Activated gamma-delta T cell treated with Interleukin-2 at 50 U/mL for 16 hours (primary cell): ENCODE measurements at regions not wholly inside any gene's neighbourhood (a gene's known extent, or its start where the extent isn't known, plus 50 kb on each side); places are given as distances from the start of the nearest gene placed in this dataset.

Source experiments
- DNase-seq: peaks from one replicate; pipeline ENCODE4 v3.0.0-alpha.2; 2020

DNA sequence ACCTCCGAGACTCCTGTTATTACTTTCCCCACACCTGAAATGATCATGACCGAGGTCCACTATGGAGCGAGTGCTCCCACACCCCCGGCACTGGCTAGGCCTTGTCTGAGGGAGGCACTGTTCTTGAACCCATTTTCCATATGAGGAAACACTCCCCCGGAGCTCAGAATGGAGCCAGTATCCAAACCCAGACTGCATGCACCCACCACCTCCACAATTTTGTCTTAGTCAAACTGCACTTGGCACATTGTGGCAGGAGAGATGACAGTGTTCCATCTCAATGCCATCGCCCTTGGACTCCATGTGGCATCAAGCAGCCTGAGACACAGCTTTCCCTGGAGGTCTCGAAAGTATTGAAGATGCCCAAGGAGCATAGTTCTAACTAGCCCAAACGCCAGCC lies 154.1 kb downstream of the NUP210 start:
- no peak for DNase-seq

DNA sequence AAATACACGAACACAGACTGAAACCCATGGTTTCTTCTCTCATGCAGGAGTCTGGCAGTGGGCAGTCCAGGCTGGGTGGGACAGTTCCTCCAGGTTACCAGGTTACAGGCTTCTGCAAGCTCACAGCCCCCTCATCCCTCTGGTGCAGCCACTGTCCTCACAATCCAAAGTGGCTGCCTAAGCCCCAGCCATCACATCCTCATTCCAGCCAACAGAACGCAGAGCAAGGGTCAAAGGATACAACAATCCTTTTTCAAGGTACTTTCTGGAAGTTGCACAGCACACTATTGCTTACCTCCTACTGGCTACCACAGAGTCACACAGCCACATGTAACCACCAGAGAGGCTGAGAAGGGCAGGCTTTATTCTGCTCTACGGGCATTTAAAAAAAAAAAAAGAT lies 154.6 kb downstream of the NUP210 start:
- DNase-seq: no peak

DNA sequence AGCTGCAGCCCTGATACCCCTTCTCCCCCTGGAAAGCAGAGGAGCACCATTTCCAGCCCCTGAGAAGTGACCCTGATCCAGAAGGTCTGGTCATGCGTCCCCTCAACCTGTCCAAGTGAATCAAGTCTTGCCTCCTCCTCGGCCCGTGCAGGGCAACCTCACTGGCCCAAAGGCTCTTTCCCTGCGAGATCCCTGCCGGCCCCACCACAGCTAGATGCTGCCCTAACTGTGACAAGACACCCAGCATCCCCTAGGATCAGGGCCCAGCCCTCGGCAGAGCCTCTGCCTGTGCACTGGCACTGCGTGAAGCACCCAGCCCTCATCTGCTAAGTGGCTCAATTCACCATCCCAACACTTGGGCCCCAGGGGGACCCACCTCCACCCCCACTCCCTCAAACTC lies 155.1 kb downstream of the NUP210 start:
- no peak for DNase-seq

DNA sequence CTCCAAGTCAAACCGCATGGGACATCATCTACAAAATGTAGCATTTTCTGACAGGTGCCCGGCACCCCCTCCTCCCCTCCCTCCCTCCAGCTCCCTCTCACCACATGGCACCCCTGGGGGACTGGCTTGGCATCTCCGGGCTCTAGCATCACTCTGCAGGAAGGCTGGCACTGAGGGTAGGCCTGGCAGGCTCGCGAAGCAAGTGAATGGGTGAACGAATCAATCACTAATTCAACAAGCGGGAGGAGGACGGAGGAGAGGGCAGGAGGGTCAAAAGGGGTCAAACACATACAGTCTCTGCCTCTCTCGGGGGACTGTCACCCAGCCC lies 155.7 kb downstream of the NUP210 start:
- DNase-seq: no peak

DNA sequence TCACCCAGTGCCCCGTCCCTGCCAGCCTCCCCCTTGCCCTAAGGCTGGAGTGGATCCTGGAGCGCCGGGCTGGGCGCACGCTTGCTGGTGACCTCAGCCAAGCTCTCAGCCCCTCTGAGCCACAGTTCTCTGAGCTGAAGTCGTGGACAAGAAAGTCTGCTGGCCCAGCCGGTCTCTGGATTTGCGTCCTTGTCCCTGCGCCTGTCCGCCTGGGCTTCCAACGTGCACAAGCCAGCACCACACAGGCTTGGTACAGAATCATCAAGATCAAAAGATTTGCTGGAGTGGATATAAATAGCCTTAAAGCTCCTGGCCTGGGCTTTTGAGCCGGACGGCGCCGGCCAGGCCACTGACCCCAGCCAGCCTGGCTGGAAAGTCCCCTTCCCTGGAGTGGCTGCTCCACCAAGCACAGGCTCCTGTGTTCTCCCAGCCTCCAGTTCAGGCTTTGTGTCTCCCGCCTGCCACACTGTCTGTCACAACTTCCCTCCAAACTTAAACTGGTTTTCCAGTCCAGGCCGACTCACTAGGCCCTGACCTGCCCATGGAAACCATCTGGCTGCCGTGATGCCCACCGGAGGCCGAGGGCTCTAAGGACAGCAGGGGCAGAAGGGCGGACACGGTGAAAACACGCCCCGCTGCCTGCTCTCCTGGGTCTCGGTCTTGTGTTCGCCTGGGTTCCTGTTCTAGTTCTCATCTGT lies 156.2 kb downstream of the NUP210 start:
- DNase-seq: no peak

DNA sequence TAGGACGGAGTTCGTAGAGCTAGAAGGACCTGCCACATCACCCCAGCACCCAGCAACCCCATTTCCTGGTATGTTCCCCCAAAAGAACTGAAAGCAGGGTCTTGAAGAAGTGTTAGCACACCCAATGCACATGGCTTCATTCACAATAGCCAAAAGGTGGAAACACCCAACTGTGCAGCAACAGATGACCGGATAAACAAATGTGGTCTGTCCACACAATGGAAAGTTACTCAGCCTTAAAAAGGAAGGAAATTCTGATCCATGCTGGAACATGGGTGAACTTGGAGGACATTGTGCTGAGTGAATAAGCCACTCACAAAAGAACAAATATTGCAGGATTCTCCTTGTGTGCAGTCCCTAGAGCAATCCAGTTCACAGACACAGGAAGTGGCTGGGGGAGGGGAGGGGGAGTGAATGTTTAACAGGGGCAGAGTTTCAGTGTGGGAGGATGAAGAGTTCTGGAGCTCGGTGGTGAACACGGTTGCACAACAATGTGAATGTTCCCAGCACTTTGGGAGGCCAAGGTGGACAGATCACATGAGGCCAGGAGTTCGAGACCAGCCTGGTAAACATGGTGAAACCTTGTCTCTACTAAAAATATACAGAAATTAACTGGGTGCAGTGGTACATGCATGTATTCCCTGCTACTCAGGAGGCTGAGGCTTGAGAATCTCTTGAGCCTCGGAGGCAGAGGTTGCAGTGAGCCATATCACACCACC lies 157.5 kb downstream of the NUP210 start:
- no peak for DNase-seq

DNA sequence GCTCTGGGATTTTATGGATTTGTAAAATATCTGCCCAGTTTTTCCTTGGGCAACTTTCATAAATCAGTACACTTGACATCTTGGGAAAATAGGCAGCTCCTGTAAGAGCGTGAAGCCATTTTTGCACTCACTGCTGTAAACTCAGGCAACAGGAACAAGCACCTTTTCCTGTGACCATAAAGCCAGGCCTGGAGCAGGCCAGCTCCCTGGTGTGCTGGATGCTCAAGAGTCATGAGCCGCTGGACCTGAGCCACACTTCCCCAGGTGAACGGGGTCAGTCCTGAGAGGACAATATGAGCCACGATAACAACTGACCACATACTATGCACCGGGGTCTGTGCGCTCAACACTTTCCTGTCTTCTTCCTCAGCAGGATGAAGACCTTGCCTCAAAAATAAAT lies 158.2 kb downstream of the NUP210 start:
- no peak for DNase-seq

DNA sequence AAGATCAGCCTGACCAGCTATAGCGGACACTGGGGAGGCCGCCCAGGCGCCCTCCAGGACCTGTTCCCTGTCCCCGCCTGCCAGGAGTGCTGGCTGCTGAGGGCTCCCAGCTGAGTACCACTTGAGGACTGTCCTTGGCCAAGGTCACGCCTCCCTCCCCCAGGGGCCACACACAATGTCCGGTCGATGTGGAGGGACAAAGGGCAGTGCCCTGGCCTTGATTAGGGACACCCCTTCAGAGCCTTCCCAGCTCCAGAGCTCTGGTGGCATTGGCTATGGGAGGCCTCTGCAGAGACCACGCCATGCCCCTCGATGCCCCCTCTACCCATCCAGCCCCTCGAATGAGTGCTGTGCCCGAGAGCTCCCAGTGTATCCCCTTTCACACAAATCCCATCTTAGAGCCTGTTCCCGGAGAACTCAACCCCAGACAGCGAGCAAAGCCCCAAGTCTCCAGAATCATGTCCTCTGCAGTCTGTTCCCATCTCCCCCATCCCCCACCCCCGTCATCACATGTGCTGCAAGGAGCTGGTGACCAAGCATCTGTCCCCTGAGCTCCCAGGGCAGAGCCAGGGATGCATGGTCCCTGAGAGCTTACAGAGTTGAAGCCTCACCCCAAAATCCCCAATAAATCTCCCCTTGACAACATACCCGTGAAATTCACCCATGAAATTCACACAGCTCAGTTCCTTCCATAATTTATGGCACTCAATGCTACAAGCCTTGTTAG lies 158.9 kb downstream of the NUP210 start:
- no peak for DNase-seq

DNA sequence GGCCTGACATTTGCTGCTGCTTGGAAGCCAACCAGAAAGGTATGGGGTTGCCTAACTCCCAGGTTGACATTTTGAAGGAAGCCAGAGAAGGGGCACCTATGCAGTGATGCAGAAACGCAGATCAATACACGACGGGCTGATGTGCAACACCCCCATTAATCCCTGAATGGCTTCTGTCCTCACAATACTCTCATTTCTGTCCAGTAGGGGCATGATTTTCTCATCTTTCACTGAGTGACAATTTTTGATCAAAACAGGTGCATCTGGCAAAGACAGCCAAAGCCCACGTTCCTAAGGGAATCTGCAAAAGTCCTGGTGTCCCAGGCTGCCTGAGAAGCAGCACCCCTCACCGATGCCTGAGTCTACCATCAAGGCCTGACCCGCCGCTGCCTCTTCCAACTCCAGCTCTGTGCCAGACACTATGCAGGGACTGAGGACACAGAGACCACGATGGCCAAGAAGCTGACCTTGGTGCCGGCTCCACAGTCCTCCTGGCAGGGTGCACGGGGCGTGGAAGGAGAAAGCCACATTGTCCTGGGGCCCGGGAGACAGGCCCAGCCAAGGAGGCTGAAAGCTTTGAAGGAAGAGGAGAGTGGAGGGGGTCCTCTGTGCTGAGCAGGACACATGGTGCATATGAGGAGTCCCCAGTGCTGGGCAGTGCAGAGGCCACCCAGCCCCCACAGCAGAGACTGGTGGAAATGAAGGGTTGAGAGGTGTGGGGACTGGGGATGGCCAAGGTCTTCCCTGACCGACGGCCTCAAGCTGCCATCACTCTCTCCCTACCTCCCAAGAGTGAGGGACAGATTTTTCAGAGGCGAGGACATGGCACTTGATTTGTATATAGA lies 159.6 kb downstream of the NUP210 start:
- no peak for DNase-seq

DNA sequence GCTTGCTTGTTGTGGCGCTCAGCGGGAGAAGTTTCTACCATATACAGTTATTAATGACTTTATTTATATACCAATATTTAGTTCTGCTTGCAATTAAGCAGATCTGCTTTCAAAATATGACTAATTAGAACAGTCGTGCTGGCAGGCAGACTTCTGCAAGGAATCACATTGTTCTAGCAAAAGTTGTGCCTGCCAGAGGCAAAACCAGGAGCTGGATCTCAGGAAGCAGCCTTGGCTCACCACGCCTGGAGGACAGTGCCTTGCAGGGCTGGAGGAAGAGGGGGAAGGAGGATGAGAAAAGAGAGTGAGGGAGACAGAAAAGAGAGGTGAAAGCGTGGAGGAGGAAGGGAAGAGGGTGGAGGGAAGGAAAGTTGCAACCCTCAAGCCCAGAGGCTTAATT lies 160.3 kb downstream of the NUP210 start:
- DNase-seq: no peak

DNA sequence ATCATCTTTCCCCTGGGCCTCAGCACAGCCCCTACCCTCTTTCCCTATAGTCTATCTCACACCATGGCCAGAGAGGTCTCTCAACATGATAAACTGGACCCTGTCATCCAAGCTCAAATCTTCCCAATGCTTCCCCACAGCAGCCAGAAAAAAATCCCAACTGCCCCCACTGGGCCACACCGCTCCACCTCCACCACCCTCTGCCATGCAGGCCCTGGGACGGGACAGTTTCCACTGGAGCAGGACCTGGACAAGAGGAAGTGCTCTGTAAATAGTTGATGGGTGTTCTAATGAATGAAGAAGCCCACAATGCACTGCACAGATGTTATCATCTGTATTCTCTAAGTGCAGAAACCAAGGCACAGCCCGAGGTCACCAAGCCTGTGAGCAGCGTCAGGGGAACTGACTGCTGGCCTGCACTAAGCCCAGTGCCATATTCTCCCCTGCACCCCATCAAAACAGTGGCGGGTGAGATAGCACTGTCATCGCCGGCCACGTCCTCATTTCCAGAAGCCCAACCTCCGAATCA lies 161.1 kb downstream of the NUP210 start:
- no peak for DNase-seq

DNA sequence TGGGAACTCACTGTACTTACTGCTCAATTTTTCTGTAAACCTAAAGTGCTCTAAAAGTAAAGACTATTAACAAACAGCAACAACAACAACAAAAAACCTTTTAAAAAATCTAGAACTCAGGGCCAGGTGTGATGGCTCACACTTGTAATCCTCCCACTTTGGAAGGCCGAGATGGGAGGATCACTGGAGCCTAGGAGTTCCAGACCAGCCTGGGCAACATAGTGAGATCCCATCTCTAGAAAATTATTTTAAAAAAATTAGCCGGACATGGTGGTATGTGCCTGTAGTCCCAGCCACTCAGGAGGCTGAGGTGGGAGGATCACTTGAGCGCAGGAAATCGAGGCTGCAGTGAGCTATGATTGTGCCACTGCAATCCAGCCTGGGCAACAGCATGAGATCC lies 161.8 kb downstream of the NUP210 start:
- no peak for DNase-seq

DNA sequence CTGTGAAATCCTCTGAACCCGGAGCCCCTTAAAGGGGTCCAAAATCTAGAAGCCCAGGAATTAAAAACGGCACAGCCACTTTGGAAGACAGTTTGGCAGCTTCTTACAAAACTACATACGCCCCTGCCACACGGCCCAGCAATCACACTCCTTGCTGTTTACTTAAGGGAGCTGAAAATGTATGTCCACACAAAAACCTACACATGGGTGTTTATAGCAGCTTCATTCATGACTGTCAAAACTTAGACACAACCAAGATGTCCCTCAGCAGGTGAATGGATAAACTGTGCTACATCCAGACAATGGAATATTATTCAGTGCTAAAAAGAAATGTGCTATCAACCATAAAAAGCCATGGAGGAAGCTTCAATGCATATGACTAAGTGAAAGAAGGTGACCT lies 162.5 kb downstream of the NUP210 start:
- DNase-seq: no peak

DNA sequence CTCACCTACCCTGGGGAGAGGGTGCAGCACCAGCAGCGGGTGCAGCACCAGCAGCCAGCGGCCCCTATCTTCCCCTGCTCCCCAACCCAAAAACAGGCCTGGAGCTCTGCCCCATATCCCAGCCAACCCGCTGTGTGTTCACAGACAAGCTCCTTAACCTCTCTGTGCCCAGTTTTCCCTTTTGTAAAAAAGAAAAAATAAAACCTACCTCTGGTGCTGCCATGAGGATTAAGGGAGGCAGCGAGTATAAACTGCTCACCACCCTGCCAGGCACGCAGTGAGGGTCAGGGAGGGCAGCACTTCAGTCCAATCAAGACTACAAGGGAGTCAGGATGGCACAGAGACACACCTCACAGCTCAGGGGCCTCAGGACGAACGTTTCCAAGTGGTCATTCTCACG lies 163.3 kb downstream of the NUP210 start:
- DNase-seq: no peak

DNA sequence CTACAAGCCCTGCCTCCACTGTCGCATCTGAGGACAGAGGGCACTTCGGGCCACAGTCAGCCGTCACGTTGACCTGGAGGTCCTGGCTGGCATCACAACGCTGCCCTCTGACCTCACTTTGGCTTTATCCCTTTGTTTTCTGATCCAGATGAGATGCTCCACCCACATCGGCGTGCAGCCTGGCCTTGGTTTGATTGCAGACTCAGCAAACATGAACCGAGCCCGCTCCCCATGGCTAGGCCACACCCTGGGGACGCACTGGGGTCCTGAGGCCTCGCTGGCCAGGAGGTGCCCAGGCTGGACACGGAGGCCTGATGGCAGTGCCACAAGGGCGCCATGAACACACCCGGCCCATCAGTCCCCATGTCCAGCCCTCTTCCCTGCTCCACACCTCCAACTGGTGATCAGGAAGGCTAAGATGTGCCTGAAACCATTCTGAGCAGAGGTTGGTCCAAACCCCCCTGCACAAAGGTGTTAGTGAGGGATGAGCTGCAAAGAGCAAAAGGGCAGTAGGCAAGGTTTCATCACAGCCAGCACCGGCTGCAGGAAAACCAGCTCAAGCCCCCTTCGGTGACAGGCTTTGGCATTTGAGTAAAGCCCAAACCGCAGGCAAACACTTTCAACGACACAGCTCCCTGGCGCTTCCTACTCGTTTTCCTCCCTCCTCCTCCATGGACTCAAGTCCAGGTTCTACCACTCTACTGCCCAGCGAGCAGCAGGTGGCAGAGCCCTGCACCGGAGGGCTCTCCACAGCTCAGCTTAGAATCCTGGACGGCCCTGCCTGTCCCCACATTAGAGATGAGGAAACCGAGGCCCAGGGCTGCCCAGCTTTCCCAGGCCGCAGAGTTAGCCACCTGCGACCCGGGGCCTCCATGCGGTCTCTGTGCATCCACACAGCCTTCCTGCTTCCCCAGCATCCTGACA lies 165.8 kb downstream of the NUP210 start:
- DNase-seq: no peak

DNA sequence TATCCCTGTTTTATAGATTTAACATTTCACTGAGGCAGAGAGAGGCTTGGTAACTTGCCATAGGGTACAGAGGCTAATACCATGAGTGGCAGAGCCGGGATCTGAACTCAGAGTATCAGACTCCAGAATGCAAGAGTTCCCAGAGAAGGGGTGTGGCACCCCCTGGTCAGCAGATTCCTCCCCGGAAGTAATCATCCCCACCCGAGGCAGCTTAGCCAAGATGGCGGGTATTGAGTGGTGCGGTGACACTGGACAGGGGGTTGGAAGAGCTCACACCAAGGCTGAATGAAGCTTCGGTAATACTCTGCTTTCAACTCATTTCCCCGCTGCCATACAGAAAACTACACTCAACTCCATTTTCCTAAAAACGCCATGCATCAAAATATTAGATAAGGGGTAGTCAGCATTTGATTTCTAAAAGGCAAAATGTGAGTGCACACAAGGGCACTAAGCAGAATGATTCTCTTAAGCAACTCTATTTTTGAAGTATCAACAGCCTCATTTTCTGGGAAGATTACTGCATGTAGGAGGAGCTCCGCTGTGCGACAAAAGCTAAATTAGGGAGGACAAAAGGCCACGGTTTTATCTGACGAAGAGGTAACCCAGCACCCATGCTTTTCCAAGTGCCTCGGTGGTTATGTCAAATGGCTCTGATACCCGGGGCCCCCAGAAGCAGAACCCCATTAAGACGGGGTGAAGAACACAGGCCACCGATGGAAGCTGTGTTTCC lies 166.7 kb downstream of the NUP210 start:
- no peak for DNase-seq

DNA sequence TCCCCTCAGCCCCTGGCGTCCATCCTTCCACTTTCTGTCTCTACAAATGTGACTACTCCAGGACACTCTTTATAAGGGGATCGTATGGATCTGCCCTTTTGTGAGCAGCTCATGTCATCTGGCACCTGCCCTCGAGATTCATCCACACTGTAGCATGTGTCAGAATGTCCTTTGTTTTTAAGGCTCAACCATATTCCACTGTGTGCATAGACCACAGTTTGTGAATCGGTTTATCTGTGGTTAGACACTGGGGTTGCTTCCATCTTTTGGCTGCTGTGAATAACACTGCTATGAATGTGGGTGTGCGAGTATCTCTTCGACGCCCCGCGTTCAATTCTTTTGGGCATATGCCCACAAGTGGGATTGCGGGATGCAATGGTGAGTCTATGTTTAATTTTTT lies 167.9 kb downstream of the NUP210 start:
- DNase-seq: no peak

DNA sequence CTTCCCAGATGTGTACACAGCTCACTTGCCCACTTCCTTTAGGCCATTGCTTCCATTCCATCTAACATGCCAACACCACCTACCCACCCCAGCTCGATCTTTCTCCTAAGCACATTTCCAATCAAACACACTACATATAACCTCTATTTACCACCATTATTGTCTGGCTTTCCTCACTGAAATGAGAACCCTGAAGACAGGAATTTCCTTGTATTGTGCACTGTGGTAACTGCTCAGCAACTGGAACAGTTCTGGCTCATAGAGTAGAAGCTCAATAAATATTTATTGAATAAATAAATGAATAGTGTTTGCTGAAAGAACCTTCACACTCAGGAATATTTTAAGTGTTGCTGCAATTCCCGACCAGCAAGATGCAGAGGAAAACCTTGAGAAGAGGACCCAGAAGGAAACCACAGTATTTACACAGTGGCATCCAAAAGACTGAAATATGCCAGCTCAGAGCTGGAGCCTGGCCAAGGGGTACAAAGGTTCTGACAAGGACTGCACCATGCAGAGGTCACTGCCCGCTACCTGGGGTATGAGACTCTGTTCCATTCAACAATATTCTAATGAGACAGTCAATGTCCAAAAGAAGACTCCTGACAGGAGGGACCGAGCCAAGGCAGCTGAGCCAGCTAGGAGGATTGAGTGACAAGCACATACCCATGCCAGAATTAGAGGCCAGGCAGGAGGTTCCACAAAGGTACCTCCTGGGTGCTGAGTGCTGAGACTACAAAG lies 168.8 kb downstream of the NUP210 start:
- no peak for DNase-seq

DNA sequence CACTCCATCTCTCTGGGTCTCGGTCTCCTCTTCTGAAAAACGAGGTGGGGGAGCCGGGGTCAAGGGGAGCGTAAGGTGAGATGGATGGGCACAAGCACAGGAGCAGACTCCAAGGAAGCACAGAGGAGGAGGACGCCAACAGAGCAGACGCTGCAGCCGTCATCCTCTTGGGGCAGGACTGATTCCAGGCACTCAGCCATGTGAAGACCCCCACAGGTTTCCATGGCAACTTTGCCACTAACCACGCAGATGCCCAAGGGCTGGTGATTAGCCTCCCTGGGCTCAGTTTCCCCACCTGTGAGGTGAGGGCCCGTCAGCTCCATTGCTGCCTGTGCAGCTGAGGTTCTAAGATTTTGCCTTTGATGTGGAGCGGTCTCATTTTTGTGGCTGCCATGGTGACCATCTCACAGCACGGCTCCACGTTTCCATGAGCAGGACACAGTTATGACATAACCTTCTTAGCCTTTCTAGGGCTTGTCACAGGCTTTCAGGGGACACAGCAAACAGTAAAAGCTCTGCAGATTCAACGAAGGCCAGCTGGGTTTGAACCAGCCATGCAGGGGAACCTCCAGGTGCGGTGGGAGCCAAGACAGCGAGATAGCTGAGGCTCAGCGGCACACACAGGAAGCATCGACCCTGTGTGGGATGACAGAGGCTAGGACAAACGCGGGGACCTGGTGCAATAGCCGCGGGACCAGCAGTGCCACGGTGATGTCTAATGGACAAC lies 170.3 kb downstream of the NUP210 start:
- no peak for DNase-seq

DNA sequence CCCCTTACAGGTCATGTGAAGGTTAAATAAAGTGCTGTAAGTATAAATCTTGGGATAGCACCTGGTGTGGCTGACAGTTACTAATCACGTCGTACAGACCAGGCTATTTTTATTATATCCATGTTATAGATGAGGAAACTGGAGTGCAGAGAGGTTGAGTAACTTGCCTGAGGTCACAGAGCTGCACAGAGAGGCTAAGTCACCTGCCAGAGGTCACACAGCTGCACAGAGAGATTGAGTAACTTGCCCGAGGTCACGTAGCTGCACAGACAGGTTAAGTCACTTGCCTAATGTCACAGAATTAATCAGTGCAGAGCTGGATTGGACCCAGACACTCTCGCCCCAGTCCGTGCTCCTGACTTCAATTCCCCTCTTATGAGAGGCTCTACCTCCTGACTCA lies 171.5 kb downstream of the NUP210 start:
- DNase-seq: no peak
